Loucy (cell line): ENCODE measurements at regions not wholly inside any gene's neighbourhood (a gene's known extent, or its start where the extent isn't known, plus 50 kb on each side); places are given as distances from the start of the nearest gene placed in this dataset.

Experiments
- H2AFZ ChIP-seq: fragments of 200-600 bp; sonication (generic); 2 replicates; pipeline ENCODE4 v1.6.0; 2016; ENCODE audit warnings: antibody characterized with exemption, mild to moderate bottlenecking, low read length, moderate library complexity
- H3F3A ChIP-seq: fragments of 200-600 bp; 2 replicates; pipeline ENCODE4 v1.6.0; 2016; ENCODE audit warnings: antibody characterized with exemption, low read depth, mild to moderate bottlenecking
- H3K27me3 ChIP-seq: fragments of 200-600 bp; sonication (generic); 2 replicates; pipeline ENCODE4 v1.6.1; 2014; ENCODE audit warnings: low read length, mild to moderate bottlenecking; ENCODE audit not compliant: insufficient read depth, poor library complexity, severe bottlenecking
- H3K36me3 ChIP-seq: fragments of 200-600 bp; sonication (generic); 2 replicates; pipeline ENCODE4 v1.6.1; 2016; ENCODE audit warnings: low read length; ENCODE audit not compliant: insufficient read depth
- H3K4me1 ChIP-seq: fragments of 200-600 bp; sonication (generic); 2 replicates; pipeline ENCODE4 v1.5.1; 2014; ENCODE audit warnings: low read length, mild to moderate bottlenecking; ENCODE audit not compliant: insufficient read depth, poor library complexity, severe bottlenecking
- H3K4me2 ChIP-seq: fragments of 200-600 bp; sonication (generic); 2 replicates; pipeline ENCODE4 v1.6.0; 2014; ENCODE audit warnings: antibody characterized with exemption, low read length, low read depth, mild to moderate bottlenecking; ENCODE audit not compliant: poor library complexity, severe bottlenecking
- H3K4me3 ChIP-seq: fragments of 200-600 bp; sonication (generic); 2 replicates; pipeline ENCODE4 v1.5.1; 2014; ENCODE audit warnings: low read length, mild to moderate bottlenecking, mixed read lengths; ENCODE audit not compliant: poor library complexity, severe bottlenecking
- H3K79me2 ChIP-seq: fragments of 200-600 bp; sonication (generic); 2 replicates; pipeline ENCODE4 v1.6.1; 2014; ENCODE audit warnings: low read length; ENCODE audit not compliant: insufficient read depth
- H3K9ac ChIP-seq: fragments of 200-600 bp; sonication (generic); 2 replicates; pipeline ENCODE4 v1.6.0; 2014; ENCODE audit warnings: mild to moderate bottlenecking, low read depth, low read length, moderate library complexity; ENCODE audit not compliant: poor library complexity, severe bottlenecking
- H3K9me2 ChIP-seq: fragments of 200-600 bp; sonication (generic); replicated peaks from 2 replicates; pipeline ENCODE4 v1.6.1; 2016; ENCODE audit warnings: low read depth, low read length, mixed read lengths
- H3K9me3 ChIP-seq: fragments of 200-600 bp; sonication (generic); 2 replicates; pipeline ENCODE4 v1.6.1; 2014; ENCODE audit warnings: mild to moderate bottlenecking, antibody characterized with exemption, low read length, low read depth; ENCODE audit not compliant: insufficient read depth
- H4K20me1 ChIP-seq: fragments of 200-600 bp; sonication (generic); 2 replicates; pipeline ENCODE4 v1.6.0; 2014; ENCODE audit warnings: antibody characterized with exemption, low read length, mild to moderate bottlenecking; ENCODE audit not compliant: insufficient read depth, poor library complexity, severe bottlenecking
- EZH2phosphoT487 ChIP-seq: fragments of 200-600 bp; IDR thresholded peaks from 2 replicates; pipeline ENCODE4 v1.6.1; 2018; ENCODE audit warnings: antibody characterized with exemption, mild to moderate bottlenecking, moderate library complexity, borderline replicate concordance
- TF ChIP-seq, protein P1 (sequence below): fragments of 200-600 bp; sonication (generic); conservative IDR thresholded peaks from 2 replicates; pipeline ENCODE4 v1.5.1; 2014; ENCODE audit warnings: mild to moderate bottlenecking, antibody characterized with exemption, low read length

GRCh38 chr4:14277505-14277904, 650.0 kb upstream of the BOD1L1 start:
- Histone ChIP-seq H3K27me3 (no peaks in the 10 kb centered on the region), H3K79me2 (no peaks in the 10 kb centered on the region), H3K9me3 (no peaks in the 10 kb centered on the region), H3F3A (no peaks in the 10 kb centered on the region), H2AFZ (no peak overlapping the region), H3K4me2 (no peak overlapping the region), H3K9me2 (no peaks in the 10 kb centered on the region), H3K4me1 (peaks cover under 1% of the 10 kb centered on the region), H3K4me3 (no peak overlapping the region), H4K20me1 (no peaks in the 10 kb centered on the region), H3K36me3 (no peaks in the 10 kb centered on the region), H3K9ac (no peak overlapping the region)
- no peak for TF ChIP-seq EZH2phosphoT487
- TF ChIP-seq, protein P1, sequence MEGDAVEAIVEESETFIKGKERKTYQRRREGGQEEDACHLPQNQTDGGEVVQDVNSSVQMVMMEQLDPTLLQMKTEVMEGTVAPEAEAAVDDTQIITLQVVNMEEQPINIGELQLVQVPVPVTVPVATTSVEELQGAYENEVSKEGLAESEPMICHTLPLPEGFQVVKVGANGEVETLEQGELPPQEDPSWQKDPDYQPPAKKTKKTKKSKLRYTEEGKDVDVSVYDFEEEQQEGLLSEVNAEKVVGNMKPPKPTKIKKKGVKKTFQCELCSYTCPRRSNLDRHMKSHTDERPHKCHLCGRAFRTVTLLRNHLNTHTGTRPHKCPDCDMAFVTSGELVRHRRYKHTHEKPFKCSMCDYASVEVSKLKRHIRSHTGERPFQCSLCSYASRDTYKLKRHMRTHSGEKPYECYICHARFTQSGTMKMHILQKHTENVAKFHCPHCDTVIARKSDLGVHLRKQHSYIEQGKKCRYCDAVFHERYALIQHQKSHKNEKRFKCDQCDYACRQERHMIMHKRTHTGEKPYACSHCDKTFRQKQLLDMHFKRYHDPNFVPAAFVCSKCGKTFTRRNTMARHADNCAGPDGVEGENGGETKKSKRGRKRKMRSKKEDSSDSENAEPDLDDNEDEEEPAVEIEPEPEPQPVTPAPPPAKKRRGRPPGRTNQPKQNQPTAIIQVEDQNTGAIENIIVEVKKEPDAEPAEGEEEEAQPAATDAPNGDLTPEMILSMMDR, result no peak

DNA sequence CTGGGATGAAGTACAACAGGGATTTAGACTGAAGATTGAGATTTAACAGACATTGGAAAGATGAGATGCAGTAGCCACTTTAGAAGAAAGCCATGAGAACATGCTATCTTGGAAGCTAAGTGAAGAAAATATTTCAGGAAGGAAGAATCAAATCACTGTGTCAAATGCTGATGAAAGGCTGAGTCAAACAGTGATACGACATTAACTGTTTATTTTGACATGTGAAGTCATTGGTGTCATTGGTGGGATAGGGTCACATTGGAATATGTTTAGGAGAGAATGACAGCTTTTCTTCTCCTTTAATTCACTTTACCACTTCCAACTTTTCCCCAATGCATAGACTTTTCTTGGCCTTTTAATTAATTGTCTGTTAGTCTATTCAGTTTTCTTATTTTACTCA, 653.0 kb upstream of the BOD1L1 start:
- no peaks in the 10 kb centered on the region for H4K20me1 ChIP-seq
- no peaks in the 10 kb centered on the region for H3K36me3 ChIP-seq
- no peaks in the 10 kb centered on the region for H3K9me3 ChIP-seq
- H3F3A ChIP-seq, result no peaks in the 10 kb centered on the region
- H3K4me1 ChIP-seq, result no peaks in the 10 kb centered on the region
- H3K9ac ChIP-seq, result no peak overlapping the region
- no peaks in the 10 kb centered on the region for H3K9me2 ChIP-seq
- H3K4me3 ChIP-seq, result no peak overlapping the region
- no peaks in the 10 kb centered on the region for H3K27me3 ChIP-seq
- no peaks in the 10 kb centered on the region for H3K79me2 ChIP-seq
- no peak overlapping the region for H2AFZ ChIP-seq
- H3K4me2 ChIP-seq, result no peak overlapping the region
- TF ChIP-seq EZH2phosphoT487, result no peak
- TF ChIP-seq, protein P1, result no peak

GRCh38 chr4:14284578-14284977, 657.1 kb upstream of the BOD1L1 start:
- Histone ChIP-seq H3K9me2 (no peaks in the 10 kb centered on the region), H4K20me1 (no peaks in the 10 kb centered on the region), H3K36me3 (no peaks in the 10 kb centered on the region), H3K9me3 (peaks cover 4% of the 10 kb centered on the region; the same call in 1 of the 2 replicates), H3K4me3 (no peak overlapping the region), H3K27me3 (no peaks in the 10 kb centered on the region), H3K9ac (no peak overlapping the region), H3K79me2 (no peaks in the 10 kb centered on the region), H2AFZ (no peak overlapping the region), H3K4me1 (no peaks in the 10 kb centered on the region), H3F3A (no peaks in the 10 kb centered on the region), H3K4me2 (no peak overlapping the region)
- no peak for TF ChIP-seq EZH2phosphoT487
- TF ChIP-seq, protein P1, result no peak
